GM19324 (cell line): ENCODE measurements at regions not wholly inside any gene's neighbourhood (a gene's known extent, or its start where the extent isn't known, plus 50 kb on each side); places are given as distances from the start of the nearest gene placed in this dataset.

Experiments used
- ATAC-seq: cut with Tn5 transposase; IDR thresholded peaks from one replicate; pipeline ENCODE4 v1.9.1; 2021; ENCODE audit warnings: mild to moderate bottlenecking, moderate library complexity; ENCODE audit not compliant: unreplicated experiment, low FRiP score

DNA sequence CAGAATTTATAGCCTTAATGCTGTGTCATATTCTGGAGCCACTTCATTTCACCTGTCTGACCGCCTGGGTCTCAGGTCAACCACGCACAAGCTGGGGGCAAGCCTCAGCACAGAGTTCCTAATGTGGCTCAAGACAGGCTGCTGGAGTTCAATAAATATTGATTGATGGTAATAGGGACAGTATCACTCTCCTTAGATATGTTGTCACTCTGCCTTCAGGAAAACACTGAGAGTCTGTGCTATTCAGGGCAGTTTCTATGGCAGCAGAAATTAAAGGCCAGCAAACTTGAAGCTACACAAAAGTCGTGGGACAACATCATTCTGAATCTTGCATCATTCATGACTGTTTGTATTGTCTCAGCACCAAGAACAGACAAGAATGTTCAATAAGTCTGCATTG, 696.1 kb downstream of the METTL4 start:
- no peak for ATAC-seq

DNA sequence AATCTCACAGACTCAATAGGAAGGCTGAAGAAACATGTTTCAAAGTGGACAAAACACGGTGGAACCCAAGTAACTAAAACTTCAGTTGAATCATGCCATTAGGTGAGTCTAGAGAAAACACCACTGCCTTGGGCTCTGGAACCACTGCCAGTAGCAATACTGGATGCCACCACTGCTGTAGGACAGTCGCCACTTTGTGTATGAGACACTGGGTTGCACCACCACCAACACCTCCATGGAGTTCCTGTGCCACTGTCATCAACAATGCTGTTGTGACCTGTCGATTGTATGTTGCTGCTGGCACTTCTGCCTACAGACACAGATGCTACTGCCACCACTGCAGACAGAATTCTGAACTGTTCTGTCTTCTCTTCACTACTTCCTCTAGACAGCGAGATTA, 686.7 kb downstream of the METTL4 start:
- no peak for ATAC-seq

DNA sequence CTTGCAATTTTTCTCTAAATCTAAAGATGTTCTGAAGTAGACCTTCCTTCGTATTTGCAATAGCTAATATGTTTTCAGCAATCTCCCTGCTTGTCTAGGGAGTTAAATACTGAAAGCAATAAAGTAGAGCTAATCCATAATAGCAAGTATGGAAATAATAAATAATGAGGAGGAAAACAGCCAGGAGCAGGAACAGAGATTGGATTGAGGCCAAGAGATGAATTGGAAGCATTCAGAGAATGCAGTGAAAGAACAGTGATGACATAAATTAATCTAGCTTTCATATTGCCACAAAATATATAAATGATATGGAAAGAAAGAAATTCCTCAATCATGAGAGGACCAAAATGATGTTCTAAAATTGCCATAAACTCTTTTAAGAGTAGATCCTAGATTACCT, 679.7 kb downstream of the METTL4 start:
- ATAC-seq, result no peak

DNA sequence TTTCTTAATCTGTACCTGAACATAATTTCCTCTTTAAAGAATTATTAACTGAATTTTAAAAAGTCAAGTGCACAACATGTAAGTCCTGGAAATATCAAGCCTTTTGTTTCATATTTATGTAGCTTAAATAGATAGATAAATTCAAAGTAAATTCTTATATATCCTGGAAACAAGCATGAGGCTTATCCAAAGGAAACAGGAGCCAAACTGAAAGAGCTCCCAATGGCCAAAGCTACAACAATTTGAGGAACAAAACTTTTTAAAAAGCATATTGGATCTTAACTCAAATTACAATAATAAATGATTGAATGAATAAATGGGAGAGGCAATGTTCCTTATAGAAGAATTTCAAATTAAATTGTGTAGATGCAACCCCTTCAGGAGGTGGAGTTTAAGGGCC, 679.1 kb downstream of the METTL4 start:
- ATAC-seq, result no peak

DNA sequence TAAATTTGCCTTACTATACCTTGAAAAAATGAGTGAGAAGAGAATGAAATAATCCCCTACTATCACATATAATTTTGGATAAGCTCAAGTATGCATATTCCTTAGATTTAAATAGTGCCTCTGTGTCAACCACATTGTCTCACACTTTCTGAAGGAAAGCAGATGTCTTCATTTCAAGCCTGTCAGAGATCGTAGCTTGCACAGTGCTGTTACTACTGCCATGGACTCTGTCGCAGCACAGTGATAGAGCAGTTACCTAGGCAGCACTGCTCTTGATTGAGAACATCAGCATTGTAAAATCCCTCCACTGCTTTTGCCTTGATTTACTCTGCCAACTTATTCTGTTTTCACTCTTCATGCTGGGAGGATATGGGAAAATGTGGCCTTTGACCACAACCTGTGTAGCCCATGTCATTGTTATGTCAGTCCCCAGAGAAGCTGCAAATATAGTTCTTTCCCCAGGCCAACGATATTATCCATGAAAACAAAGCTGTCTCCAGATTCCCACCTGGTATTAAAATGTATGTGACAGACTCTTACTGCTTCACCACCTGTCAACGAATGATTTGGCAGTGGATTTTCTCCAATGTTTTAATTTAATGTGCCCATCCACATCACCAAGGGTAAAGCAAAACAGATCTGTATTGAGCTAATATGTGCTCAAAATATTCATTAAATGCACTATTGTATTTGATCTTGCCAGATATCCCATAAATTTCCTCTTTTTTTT, 675.7 kb downstream of the METTL4 start:
- ATAC-seq, result no peak

DNA sequence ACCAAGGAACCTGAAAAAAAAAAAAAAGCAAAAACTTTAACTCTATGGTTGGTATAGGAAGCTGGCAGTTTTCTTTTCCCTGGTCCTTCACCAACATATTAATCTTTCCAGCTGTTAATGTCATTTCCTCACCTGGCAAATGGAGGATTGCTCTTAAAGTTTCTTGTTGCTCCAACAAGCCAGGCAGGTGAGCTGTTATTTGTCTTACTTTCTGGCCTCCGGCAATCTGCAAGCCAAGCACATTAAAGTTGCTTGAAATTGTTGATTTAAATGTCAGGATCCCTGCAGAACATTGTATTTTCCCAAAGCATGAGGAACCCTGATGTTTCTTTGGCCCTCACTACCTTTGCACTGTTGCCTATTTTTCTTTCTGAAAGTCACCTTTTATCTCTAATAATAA, 664.9 kb downstream of the METTL4 start:
- ATAC-seq, result no peak

DNA sequence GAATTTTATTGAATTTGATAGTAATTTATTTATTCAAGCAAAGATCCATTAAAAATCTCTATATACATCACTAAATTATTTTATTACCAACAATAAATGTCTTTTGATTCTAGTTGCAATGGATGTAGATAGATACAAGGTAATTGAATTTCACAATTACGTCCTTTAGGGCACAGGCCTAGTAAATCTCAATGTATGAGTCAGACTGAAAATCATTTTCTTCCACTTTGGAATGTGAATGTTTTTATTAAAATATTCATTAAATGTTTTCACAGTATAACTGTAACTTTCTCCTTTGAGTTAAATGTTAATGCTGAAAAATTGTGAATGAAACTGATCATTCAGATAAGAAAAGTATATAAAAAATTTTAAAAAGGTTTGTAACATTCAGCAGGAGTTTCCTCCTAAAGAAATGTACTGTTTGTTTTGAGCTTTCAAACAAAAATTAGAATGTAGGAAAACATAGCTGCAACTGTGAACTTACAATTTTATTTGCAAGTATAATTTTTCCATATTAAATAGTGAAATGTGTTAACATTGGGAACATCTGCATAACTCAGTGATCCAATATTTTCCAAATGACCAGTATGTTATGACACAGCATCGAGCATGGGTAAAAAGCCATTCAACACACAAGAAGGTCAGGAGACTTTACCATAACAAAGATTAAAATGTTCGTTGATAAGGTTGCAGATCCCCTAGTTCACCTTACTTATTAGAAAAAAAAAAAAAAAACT, 663.7 kb downstream of the METTL4 start:
- no peak for ATAC-seq

DNA sequence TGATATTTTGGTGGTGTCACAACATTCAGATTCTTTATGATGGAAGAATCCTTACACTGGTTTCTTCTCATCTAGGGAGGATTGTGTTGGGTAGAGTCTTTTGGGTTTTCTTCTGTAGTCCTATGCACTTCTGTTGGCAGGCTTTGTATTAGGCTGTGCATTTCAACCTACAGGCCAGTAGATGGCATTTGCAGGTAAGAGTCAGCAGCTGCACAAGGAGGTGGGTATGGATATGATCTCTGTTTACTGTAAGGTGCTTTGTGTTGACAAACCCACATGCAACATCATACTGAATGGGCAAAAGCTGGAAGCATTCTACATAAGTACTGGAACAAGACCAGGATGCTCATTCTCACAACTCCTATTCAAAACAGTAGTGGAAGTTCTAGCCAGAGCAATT, 656.8 kb downstream of the METTL4 start:
- no peak for ATAC-seq

DNA sequence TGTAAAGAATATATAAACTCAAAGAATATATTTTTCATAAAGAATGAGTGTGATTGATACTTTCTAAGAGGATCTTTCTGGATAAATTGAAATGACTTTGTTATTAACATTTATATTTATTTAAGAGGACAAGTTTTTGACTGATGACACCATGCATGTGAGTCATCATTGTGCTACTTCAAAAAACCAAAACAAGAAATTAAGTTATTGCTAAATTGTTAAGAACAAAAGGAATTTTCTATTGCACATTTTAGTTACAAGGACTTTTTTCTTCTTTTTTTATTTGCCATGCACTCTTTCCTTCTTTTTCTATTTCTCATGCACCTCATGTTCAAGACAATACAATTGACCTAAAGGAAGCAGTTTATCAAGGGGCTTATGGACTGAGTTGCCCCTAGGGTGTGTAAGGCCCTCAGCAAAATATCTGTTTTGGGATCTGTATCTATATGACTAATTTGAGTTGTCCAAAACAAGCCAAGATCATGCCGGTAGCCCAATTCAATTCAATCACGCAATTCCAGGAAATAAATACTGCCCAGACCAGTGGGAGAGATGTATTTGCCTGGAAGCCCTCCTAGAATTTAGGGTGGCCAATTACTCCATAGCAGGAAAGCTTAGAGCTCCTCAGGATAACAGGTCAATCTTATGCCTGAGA, 654.3 kb downstream of the METTL4 start:
- ATAC-seq, result no peak

DNA sequence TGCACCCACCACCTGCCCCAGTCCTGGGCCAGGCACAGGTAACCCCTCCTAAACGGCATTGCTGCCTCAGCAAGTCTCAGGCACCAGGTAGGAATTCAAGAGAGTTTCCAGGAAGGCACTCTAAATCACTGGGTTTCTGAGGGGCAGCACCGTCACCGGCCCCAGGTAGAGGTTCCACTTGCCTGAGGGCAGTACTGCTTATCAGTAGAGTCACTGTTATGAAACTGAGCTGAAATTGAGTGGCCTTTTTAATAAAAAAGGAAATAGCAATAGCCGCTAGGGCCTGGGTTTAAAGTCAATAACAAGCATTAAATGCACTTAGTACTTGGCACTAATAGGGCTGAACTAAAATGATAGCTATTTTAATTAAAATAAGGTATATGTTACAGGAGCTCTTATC, 653.7 kb downstream of the METTL4 start:
- ATAC-seq, result no peak

DNA sequence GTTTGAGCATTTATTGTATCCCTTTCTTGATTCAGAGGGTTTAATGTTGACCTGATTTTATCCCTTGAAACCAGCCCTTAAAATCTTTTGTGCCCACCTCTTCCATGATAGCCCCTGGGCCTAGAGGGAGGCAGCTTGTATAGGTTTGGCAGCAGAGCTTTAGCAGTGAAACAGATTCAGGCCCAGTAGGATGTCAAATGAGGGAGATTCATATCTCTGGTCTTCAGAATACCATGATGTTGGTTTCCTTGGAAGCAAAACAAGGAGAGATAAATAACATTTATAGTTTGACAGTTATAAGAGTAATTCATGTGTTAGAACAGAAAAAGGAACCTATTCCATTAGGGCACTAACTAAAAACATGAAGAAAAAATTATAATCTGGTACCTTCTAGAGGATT, 649.2 kb downstream of the METTL4 start:
- ATAC-seq, result no peak

DNA sequence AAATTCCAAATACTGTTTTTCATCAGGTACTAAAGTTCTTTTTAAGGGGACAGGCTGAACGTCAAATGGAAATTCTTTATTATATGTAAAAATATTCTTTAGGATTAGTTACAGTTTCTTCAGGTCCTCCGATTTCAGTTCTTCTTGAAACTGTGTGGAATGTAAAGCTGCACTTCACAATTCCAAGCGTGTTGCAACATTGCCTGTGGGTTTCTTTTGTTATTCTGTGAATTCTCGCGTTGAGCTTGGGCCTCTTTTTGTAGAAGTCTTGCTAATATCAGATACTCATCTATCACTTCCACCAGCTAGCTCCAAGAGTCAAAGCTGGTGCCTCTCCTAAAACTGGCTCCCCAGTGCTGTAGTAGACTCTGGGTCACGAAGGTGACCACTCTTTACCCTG, 642.6 kb downstream of the METTL4 start:
- no peak for ATAC-seq

DNA sequence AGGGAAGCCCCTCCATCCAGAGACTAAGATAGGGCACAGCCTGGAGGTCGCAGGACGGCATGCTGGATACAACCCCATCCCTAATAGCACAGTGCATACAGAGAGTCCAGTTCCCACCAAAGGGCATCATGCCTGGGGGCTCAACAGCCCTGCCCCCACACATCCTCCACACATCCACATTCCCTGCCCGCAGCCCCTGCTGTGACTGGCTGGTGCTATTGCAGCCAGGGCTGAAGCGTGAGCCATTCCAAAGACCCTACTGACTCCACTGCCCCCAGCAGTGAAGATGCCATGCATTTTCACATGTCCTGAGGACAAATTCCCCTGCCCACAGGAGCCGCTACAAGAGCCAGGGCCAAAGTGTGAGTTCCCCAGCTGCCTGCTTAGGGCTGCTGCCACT, 641.6 kb downstream of the METTL4 start:
- ATAC-seq, result no peak

DNA sequence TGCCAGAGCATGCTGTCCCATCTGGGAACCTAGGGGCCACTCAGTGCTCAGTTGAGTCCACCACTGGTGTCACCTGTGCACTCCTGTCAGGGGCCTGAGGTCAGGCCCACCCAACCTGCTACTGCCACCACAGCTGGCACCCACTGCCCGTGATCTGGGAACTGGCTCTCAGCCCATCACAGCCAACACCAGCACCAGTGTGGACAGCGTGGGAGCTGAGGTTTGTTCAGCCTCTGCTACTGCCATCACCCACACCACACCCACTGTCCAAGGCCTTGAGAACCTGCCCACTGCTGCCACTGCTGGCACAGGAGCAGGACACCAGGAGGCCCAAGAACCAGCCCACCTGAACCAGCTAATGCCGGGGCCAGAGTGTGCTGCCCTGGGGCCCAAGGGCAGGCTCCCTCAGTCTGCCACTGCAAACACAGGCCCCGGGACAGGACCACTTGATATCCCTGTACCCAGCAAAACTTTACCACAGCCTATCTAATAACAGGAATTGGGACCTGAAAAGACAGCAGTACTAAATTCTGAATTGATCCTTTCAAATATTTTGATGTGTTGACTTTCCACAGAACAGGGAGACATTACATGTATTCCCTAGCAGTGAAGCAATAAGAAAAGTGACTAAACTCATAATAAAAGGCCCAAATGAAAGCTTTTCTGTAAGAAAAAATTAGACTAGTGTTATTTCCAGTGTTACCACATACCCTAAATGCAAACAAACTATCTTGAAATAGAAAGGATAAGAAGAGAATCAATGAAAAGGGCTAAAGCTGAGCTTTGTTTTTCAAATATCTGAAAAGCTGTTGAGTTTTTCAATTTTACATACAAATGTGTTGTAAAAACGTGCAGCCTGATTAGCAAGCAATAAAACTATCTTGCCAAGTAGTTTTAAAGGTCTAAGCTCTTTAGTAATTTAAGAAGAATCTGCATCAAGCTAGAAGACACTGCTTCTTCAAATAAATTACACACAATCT, 640.7 kb downstream of the METTL4 start:
- ATAC-seq, result no peak

DNA sequence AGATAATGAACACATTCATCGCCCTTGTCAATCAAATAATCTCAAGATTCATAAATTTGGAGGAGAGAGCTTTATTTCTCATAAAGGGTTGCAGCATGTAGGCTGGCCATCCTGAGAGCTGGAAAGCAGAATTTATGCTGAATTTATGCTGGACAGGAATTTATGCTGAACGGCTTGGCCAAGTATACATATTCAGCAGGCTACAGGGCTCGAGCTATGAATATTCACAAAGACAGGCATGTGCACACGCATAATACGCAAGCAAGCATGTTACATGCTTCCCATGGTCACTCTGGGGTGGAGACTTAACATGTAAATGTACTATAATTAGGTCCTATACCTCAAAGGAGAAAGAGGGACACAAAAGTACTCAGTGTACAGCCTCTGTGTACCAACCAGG, 618.8 kb downstream of the METTL4 start:
- no peak for ATAC-seq

DNA sequence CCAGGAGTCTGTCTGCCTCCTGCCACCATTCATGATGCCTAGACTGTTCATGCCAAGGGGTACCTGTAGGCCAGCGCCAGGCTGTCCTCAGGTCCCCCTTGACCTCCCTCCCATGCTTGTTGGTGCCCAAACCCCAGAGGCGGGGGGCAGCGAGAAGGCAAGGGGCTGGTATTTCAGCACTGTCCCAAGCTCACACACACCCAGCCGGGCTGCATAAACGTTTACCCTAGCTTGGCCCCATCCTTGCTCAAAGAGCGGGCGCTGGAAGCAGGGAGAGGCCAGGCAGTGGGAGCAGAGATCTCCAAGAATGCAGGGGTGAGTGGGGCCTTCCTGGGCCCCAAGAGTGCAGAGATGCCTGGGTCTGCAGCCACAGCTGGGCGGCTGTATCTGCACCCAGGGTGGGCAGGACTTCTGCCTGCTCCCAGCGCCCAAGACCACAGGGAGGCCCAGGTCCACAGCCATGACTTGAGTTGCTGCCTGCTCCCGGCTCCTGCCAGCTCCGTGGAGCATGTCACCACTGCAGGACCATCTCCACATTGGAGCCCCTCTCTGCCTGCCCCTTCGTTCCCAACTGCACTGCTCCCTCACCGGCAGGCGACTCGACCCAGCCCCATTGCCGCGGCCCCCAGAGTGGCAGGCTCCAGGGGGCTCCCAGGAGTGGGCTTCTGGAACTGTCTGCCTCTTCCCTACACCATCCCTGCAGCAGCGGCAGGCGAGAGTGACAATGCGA, 616.6 kb downstream of the METTL4 start:
- ATAC-seq, result no peak

DNA sequence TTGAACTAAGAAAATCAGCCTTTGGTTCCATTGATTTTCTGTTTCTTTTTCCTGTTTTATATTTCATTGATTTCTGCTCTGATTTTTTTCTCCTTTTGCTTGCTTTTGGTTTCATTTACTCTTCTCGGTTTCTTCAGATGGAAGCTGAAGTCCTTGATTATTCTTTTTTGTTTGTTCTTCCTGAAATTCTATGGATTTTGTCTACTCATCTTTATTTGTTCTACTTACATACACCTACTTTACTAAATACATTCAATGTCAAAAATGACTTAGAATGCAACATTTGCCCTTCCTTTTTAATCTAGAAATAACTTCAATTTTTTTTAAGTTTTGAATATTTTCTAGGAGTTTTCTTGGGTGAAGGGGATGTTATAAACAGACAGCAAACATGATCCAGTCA, 612.5 kb downstream of the METTL4 start:
- ATAC-seq, result no peak

DNA sequence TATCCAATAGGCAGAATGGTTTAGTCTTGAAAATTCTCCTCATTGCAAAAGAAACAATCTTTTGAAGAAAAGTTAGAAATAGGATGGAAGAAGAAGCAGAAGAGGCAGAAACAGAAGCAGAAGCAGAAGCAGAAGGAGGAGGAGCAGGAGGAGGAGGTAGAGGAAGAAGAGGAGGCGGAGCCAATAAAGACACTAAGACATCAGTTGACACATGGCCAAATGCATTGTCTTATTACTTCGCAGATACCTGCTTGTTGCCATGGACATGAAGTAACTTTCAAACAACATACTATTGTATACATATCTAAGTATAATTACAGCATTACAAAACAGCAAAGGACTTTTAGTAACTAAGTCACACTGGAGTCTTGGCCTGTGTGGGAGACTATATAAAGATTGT, 606.3 kb downstream of the METTL4 start:
- no peak for ATAC-seq

DNA sequence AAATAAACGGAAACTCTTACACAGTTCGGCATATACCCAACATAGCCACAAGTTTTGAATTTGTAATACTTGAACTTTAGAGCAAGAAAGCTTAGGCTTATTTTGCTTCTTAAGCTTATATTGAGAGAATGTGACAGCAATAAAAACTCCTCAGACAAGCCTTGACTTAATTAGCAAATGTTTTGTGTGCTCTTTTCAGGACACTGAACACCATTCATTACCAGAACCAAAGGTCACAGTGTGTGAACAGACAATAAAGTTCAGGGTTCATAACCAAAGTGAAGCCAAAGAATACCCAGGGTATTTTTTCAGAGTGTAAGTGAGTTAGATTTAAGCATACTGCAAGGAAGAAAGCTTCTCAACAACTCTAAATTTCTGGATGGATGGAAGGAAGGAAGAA, 605.8 kb downstream of the METTL4 start:
- no peak for ATAC-seq
